GM23338 (cell line): ENCODE measurements at regions not wholly inside any gene's neighbourhood (a gene's known extent, or its start where the extent isn't known, plus 50 kb on each side); places are given as distances from the start of the nearest gene placed in this dataset.

Experiments
- ATAC-seq: fragments of 200-7000 bp; cut with Tn5 transposase; 3 replicates; pipeline ENCODE4 v1.9.1; 2020
- DNase-seq: peaks from one replicate; pipeline ENCODE4 v3.0.0-alpha.2; 2015; ENCODE audit warnings: low spot score
- H2AFZ ChIP-seq: fragments of 200-600 bp; sonication (generic); 2 replicates; pipeline ENCODE4 v1.8.0; 2016; ENCODE audit warnings: antibody characterized with exemption, mild to moderate bottlenecking, moderate library complexity
- H3F3A ChIP-seq: fragments of 200-600 bp; sonication (generic); replicated peaks from 2 replicates; pipeline ENCODE4 v1.8.0; 2017; ENCODE audit warnings: antibody characterized with exemption, mixed run types, low read depth
- H3K27ac ChIP-seq: fragments of 200-600 bp; sonication (generic); 2 replicates; pipeline ENCODE4 v1.6.1; 2016; ENCODE audit warnings: low read depth
- H3K27me3 ChIP-seq: fragments of 200-600 bp; sonication (generic); 2 replicates; pipeline ENCODE4 v1.8.0; 2016; ENCODE audit warnings: mild to moderate bottlenecking, mixed run types, moderate library complexity; ENCODE audit not compliant: insufficient read depth
- H3K36me3 ChIP-seq: fragments of 200-600 bp; sonication (generic); 2 replicates; pipeline ENCODE4 v1.8.0; 2016; ENCODE audit warnings: mild to moderate bottlenecking; ENCODE audit not compliant: insufficient read depth
- H3K4me1 ChIP-seq: fragments of 200-600 bp; sonication (generic); 2 replicates; pipeline ENCODE4 v1.8.0; 2016; ENCODE audit warnings: mild to moderate bottlenecking, moderate library complexity; ENCODE audit not compliant: insufficient read depth
- H3K4me2 ChIP-seq: fragments of 200-600 bp; sonication (generic); 2 replicates; pipeline ENCODE4 v1.7.1; 2017; ENCODE audit warnings: mixed run types
- H3K4me3 ChIP-seq: fragments of 200-600 bp; sonication (generic); 2 replicates; pipeline ENCODE4 v1.6.1; 2016; ENCODE audit warnings: mixed run types
- H3K79me2 ChIP-seq: fragments of 200-600 bp; sonication (generic); replicated peaks from 2 replicates; pipeline ENCODE4 v1.8.0; 2017; ENCODE audit warnings: mild to moderate bottlenecking; ENCODE audit not compliant: insufficient read depth
- H3K9me2 ChIP-seq: fragments of 200-600 bp; sonication (generic); 2 replicates; pipeline ENCODE4 v1.8.0; 2017; ENCODE audit not compliant: insufficient read depth
- H4K20me1 ChIP-seq: fragments of 200-600 bp; sonication (generic); replicated peaks from 2 replicates; pipeline ENCODE4 v1.8.0; 2017; ENCODE audit warnings: mild to moderate bottlenecking; ENCODE audit not compliant: insufficient read depth
- H3K27ac Mint-ChIP-seq: 2 replicates; pipeline ENCODE4 v1.8.0; 2020; ENCODE audit warnings: inconsistent platforms, mild to moderate bottlenecking, moderate library complexity, mixed read lengths
- H3K27me3 Mint-ChIP-seq: 3 replicates; pipeline ENCODE4 v1.8.0; 2022; ENCODE audit warnings: low read depth, mild to moderate bottlenecking, moderate library complexity, mixed read lengths, inconsistent platforms; ENCODE audit not compliant: insufficient read depth, poor library complexity
- H3K36me3 Mint-ChIP-seq: 3 replicates; pipeline ENCODE4 v1.8.0; 2021; ENCODE audit warnings: low read depth, mild to moderate bottlenecking, inconsistent platforms, moderate library complexity, mixed read lengths
- H3K4me1 Mint-ChIP-seq: 3 replicates; pipeline ENCODE4 v1.8.0; 2020; ENCODE audit warnings: mild to moderate bottlenecking, inconsistent platforms, mixed read lengths
- H3K4me3 Mint-ChIP-seq: 3 replicates; pipeline ENCODE4 v1.8.0; 2021; ENCODE audit warnings: moderate library complexity, mild to moderate bottlenecking, inconsistent platforms, mixed read lengths
- H3K9me3 Mint-ChIP-seq: 3 replicates; pipeline ENCODE4 v1.8.0; 2020; ENCODE audit warnings: moderate library complexity, mild to moderate bottlenecking, inconsistent platforms, mixed read lengths
- CREB1 ChIP-seq: fragments of 250-450 bp; sonication (Bioruptor Pico); IDR thresholded peaks from 2 replicates; pipeline ENCODE4 v1.5.0; 2020; ENCODE audit warnings: low read depth, mild to moderate bottlenecking, moderate library complexity
- CTCF ChIP-seq, 2 experiments: fragments of 200-600 bp in 1 of 2; sonication (generic) in 1 of 2; conservative IDR thresholded peaks; 2 replicates each; pipeline versions ENCODE4 v1.5.1 to v1.6.1; 2016 to 2017; ENCODE audit warnings: antibody characterized with exemption in 2 of 2, low read depth in 2 of 2, mild to moderate bottlenecking in 2 of 2, moderate library complexity in 1 of 2
- ETS1 ChIP-seq: IDR thresholded peaks from 2 replicates; pipeline ENCODE4 v1.6.1; 2016; ENCODE audit warnings: antibody characterized with exemption
- EZH2 ChIP-seq: fragments of 200-600 bp; sonication (generic); IDR thresholded peaks from one replicate; pipeline ENCODE4 v1.8.0; 2017; ENCODE audit warnings: antibody characterized with exemption, mild to moderate bottlenecking, low read depth; ENCODE audit not compliant: unreplicated experiment
- EZH2phosphoT487 ChIP-seq: fragments of 200-600 bp; sonication (generic); IDR thresholded peaks from one replicate; pipeline ENCODE4 v1.8.1; 2018; ENCODE audit warnings: antibody characterized with exemption; ENCODE audit not compliant: unreplicated experiment
- STAT1 ChIP-seq: IDR thresholded peaks from one replicate; pipeline ENCODE4 v1.6.1; 2016; ENCODE audit warnings: antibody characterized with exemption; ENCODE audit not compliant: unreplicated experiment
- ZNF462 ChIP-seq: fragments of 250-450 bp; sonication (Bioruptor Pico); IDR thresholded peaks from 2 replicates; pipeline ENCODE4 v1.5.0; 2020; ENCODE audit warnings: mild to moderate bottlenecking, moderate library complexity

- TF ChIP-seq ZNF462 (CRISPR knock-in tag), result no peak
Measured at GRCh38 chr13:47696674-47697073, 304.4 kb downstream of the SUCLA2 start (continued).

- DNase-seq (no peak), ATAC-seq (no peak)
- Mint-ChIP-seq H3K36me3 (no peaks in the 10 kb centered on the region), H3K27ac (no peak overlapping the region), H3K27me3 (no peaks in the 10 kb centered on the region), H3K4me1 (no peaks in the 10 kb centered on the region), H3K4me3 (no peak overlapping the region), H3K9me3 (no peaks in the 10 kb centered on the region; the same call in 2 of the 3 replicates)
- Histone ChIP-seq H4K20me1 (no peaks in the 10 kb centered on the region), H3K9me2 (no peaks in the 10 kb centered on the region), H2AFZ (no peak overlapping the region), H3K4me1 (no peaks in the 10 kb centered on the region), H3K4me3 (no peak overlapping the region), H3F3A (no peaks in the 10 kb centered on the region), H3K27ac (no peak overlapping the region), H3K4me2 (no peak overlapping the region), H3K27me3 (no peaks in the 10 kb centered on the region), H3K79me2 (no peaks in the 10 kb centered on the region), H3K36me3 (no peaks in the 10 kb centered on the region)
- TF ChIP-seq CREB1 (CRISPR knock-in tag) (no peak), CTCF (conservative IDR thresholded peaks at IDR 0.05; ENCODE audit: low read depth in 2 of 2) (no peak), ZNF462 (CRISPR knock-in tag) (no peak), STAT1 (no peak), EZH2 (no peak), ETS1 (no peak), EZH2phosphoT487 (no peak)
Measured at GRCh38 chr13:47687577-47687976, 313.5 kb downstream of the SUCLA2 start.
